ENCODE measurements at regions not wholly inside any gene's neighbourhood (a gene's known extent, or its start where the extent isn't known, plus 50 kb on each side); places are given as distances from the start of the nearest gene placed in this dataset.

GRCh38 chr14:30290001-30290400 lies 269.0 kb upstream of the G2E3 start:
- no peak for TF ChIP-seq CTCF (IDR thresholded peaks at IDR 0.05)
- 70% methylated on average over 3 of the region's 3 CpGs for WGBS (ENCODE audit: insufficient coverage, low coverage, low lambda C conversion rate, missing lambda C conversion rate)

GRCh38 chr14:30291216-30291615 lies 267.7 kb upstream of the G2E3 start:
- DNase-seq, result no peak
- Histone ChIP-seq H3K36me3 (no peaks in the 10 kb centered on the region), H3K4me3 (no peak overlapping the region), H3K9me3 (no peaks in the 10 kb centered on the region), H3K4me1 (no peaks in the 10 kb centered on the region), H3K27ac (no peak overlapping the region), H3K27me3 (no peaks in the 10 kb centered on the region)
- intact Hi-C loops (cut with DNase I), result no loop called here
- no peak for TF ChIP-seq CTCF (IDR thresholded peaks at IDR 0.05)
- no peak for TF ChIP-seq POLR2A (IDR thresholded peaks at IDR 0.05)
- no peak for ATAC-seq
- 62% methylated on average over 2 of the region's 2 CpGs for WGBS (ENCODE audit: insufficient coverage, low coverage, low lambda C conversion rate, missing lambda C conversion rate)

More at GRCh38 chr14:30290001-30290400, 269.0 kb upstream of the G2E3 start:
- H3K27me3 ChIP-seq, result no peaks in the 10 kb centered on the region
- no peaks in the 10 kb centered on the region for H3K4me1 ChIP-seq
- H3K4me3 ChIP-seq, result no peak overlapping the region
- no peak overlapping the region for H3K27ac ChIP-seq
- intact Hi-C loops (cut with DNase I), result no loop called here
- DNase-seq (no peak), ATAC-seq (no peak)
- H3K36me3 ChIP-seq, result no peaks in the 10 kb centered on the region
- H3K9me3 ChIP-seq, result no peaks in the 10 kb centered on the region

- Histone ChIP-seq H3K27ac (no peak overlapping the region), H3K36me3 (no peaks in the 10 kb centered on the region), H3K27me3 (no peaks in the 10 kb centered on the region), H3K4me3 (no peak overlapping the region), H3K9me3 (no peaks in the 10 kb centered on the region), H3K4me1 (no peaks in the 10 kb centered on the region)
- intact Hi-C loops (cut with DNase I), result no loop called here
- ATAC-seq, result no peak
- DNase-seq, result no peak
- 48% methylated on average over 3 of the region's 3 CpGs for WGBS (ENCODE audit: insufficient coverage, low coverage, low lambda C conversion rate, missing lambda C conversion rate)
- no peak for TF ChIP-seq POLR2A (IDR thresholded peaks at IDR 0.05)
- TF ChIP-seq CTCF (IDR thresholded peaks at IDR 0.05), result no peak
Measured at GRCh38 chr14:30292541-30292940, 266.4 kb upstream of the G2E3 start.

- no peak for ATAC-seq
- Histone ChIP-seq H3K4me3 (no peak overlapping the region), H3K27ac (no peak overlapping the region), H3K4me1 (no peaks in the 10 kb centered on the region), H3K9me3 (no peaks in the 10 kb centered on the region), H3K27me3 (no peaks in the 10 kb centered on the region), H3K36me3 (no peaks in the 10 kb centered on the region)
- no peak for TF ChIP-seq CTCF (IDR thresholded peaks at IDR 0.05)
- no peak for TF ChIP-seq POLR2A (IDR thresholded peaks at IDR 0.05)
- no peak for DNase-seq
- intact Hi-C loops (cut with DNase I), result no loop called here
Measured at GRCh38 chr14:30295980-30296379, 263.0 kb upstream of the G2E3 start.

- ATAC-seq, result no peak
- no peak for DNase-seq
- 59% methylated on average over 9 of the region's 11 CpGs for WGBS (ENCODE audit: insufficient coverage, low coverage, low lambda C conversion rate, missing lambda C conversion rate)
- Histone ChIP-seq H3K4me1 (no peaks in the 10 kb centered on the region), H3K9me3 (no peaks in the 10 kb centered on the region), H3K4me3 (no peak overlapping the region), H3K27ac (no peak overlapping the region), H3K36me3 (no peaks in the 10 kb centered on the region), H3K27me3 (no peaks in the 10 kb centered on the region)
- no peak for TF ChIP-seq CTCF (IDR thresholded peaks at IDR 0.05)
- no peak for TF ChIP-seq POLR2A (IDR thresholded peaks at IDR 0.05)
- intact Hi-C loops (cut with DNase I), result no loop called here
Measured at GRCh38 chr14:30296931-30297405, 262.0 kb upstream of the G2E3 start.
